ENCODE measurements at regions not wholly inside any gene's neighbourhood (a gene's known extent, or its start where the extent isn't known, plus 50 kb on each side); places are given as distances from the start of the nearest gene placed in this dataset.
"Not testable (repeated sequence)": the region's sequence is repeated elsewhere in the genome, so short reads cannot be mapped to it uniquely, and the experiment has no call there.

DNA sequence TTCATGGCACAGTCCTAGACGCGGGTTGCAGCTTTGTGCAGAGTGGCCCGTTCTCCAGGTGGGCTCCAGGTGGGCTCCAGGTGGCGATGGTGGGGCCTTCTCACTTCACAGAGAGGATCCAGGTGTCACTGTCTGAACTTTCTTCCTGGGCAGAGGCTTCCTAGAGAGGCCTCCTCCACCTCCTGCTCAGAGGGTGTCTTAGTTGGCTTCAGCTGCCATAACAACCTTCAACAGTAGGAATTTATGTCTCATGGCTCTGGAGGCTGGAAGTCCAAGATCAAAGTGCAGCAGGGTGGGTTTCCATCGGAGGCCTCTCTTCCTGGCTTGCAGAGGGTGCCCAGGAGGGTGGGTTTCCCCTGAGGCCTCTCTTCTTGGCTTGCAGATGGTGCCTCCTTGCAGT, 125.1 kb downstream of the GLRX3 start:
- no peak for DNase-seq (ENCODE audit: low spot score)

DNA sequence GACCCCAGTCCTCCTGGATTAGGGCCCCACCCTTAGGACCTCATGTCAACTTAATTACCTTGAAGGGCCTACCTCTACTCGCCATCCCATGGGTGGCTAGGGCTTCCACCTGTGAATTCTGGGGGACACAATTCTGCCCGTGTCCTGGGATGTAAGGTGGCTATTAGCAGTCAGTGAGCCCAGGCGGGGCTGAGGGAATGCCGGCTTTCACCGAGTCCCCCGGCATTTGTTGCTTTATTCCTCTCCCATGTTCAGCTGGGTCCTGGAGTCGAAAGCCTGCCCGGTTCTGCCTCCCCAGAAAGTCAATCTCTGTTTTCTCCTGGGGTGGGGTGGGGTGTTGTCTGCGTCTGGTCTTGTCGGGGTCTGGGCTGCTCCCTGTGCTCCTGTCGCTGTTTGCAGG, 125.6 kb downstream of the GLRX3 start:
- no peak for DNase-seq (ENCODE audit: low spot score)

DNA sequence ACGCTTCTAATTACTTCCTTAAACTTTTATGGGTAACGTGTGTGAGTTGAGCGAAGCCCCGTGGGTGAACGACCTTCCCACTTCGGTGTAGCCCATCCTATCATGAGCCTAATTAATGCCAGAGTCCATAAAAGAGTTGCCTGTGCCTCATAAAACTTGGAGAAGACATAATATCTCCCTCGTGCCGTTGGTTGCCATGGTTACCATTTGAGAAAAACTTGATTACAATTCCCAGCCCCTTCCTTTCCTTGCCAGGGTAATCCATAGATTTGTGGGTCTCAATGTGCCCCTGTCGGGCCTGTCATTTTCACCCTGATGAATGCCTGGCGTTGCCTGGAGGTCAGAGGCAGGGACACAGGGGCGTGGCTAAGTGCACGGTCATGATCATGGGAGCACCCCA, 127.1 kb downstream of the GLRX3 start:
- DNase-seq (ENCODE audit: low spot score) = no peak

DNA sequence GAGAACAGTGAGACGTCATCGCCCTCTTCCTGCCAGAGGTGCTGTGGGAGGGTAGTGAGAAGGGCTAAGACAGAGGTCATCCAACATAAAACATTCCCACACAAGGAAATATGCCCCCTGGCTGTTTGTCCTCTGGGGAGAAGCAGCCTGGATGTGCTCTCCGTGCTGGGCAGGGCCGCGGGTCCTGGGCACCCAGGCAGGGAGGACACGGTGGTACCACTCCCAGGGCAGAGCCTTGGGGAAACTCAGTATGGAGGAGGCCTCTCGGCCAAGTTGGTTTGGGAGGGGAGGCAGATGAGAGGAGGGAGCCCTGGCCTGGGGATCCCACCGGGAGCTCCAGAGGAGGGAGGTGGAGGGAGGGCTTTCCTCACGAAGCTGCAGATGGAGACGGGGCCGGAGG, 129.4 kb downstream of the GLRX3 start:
- DNase-seq (ENCODE audit: low spot score) = no peak

DNA sequence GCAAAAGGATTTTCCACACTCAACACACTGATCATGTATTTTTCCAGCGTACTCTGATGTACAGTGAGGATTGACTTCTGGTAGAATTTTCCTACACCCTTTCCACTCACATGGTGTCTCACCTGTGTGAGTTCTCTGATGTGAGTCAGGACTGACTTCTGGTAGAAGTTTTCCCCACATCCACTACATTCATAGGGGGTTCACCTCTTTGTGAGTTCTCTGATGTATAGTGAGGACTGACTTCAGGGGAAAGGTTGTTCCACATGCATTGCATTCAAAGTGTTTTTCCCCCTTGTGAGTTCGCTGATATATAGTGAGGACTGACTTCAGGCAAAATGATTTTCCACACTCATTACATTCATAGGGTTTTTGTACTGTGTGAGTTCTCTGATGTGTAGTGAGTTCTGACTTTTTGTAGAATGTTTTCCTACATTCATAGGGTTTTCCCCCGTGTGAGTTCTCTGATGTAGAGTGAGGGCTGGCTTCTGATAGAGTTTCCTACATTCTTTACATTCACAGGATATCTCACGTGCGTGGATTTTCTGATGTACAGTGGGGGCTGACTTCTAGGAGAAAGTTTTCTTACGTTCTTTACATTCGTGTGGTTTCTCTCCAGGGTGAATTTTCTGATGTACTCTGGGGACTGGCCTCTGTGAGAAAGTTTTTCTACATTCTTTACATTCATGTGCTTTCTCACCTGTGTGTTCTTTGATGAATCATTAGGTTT, 146.5 kb downstream of the GLRX3 start:
- DNase-seq (ENCODE audit: low spot score) = no peak

DNA sequence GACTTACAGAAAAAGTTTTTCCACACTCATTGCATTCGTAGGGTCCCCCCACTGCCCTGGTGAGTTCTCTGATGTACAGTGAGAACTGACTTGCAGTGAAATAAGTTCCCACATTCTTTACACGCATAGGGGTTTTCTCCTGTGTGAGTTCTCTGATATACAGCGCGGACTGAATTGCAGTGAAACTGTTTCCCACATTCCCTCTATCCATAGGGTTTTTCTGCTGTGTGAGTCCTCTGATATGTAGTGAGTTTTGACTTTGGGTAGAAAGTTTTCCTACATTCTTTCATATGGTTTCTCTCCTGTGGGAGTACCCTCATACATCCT, 147.0 kb downstream of the GLRX3 start:
- no peak for DNase-seq (ENCODE audit: low spot score)

DNA sequence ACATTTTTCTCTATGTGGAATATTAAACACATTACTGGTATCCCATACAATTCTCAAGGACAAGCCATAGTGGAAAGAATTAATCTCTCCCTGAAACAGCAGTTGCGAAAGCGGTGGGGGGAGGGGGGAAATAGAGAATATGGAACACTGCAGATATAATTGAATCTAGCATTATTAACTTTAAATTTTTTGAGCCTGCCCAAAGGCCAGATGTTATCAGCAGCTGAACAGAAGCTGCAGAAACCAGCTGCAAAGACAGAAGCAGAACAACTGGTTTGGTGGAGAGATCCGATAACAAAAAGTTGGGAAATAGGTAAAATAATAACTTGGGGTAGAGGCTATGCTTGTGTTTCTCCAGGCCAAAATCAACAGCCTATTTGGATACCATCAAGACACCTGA, 159.6 kb downstream of the GLRX3 start:
- not testable (repeated sequence) for DNase-seq (ENCODE audit: low spot score)

DNA sequence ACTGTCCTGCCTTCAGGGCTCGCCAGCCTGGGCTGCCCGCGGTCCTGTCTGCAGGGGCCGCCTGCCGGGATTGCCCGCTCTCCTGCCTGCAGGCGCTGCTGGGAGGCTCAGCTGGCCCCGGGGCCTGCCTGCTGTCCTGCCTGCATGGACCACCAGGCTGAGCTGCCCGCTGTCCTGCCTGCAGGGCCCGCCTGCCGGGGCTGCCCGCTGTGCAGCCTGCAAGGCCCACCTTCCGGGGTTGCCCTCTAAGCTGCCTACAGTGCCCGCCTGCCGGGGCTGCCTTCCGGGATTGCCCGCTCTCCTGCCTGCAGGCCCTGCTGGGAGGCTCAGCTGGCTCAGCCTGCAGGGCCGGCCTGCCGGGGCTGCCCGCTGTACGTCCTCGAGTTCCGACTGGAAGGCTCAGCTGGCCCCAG, 164.4 kb downstream of the GLRX3 start:
- no peak for DNase-seq (ENCODE audit: low spot score)

DNA sequence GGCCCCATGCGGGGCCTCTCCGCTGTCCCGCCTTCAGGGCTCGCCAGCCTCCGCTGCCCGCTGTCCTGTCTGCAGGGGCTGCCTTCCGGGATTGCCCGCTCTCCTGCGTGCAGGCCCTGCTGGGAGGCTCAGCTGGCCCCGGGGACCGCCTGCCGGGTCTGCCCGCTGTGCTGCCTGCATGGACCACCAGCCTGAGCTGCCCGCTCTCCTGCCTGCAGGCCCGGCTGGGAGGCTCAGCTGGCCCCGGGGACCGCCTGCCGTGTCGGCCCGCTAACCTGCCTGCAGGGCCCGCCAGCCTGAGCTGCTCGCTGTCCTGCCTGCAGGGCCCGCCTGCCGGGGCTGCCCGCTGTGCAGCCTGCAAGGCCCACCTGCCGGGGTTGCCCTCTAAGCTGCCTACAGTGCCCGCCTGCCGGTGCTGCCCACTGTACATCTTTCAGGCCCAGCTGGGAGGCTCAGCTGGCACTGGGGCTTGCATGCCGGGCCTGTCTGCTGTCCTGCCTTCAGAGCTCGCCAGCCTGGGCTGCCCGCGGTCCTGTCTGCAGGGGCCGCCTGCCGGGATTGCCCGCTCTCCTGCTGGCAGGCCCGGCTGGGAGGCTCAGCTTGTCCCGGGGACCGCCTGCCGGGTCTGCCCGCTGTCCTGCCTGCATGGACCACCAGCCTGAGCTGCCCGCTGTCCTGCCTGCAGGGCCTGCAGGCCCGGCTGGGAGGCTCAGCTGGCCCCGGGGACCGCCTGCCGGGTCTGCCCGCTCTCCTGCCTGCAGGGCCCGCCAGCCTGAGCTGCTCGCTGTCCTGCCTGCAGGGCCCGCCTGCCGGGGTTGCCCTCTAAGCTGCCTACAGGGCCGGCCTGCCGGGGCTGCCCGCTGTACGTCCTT, 165.1 kb downstream of the GLRX3 start:
- no peak for DNase-seq (ENCODE audit: low spot score)

DNA sequence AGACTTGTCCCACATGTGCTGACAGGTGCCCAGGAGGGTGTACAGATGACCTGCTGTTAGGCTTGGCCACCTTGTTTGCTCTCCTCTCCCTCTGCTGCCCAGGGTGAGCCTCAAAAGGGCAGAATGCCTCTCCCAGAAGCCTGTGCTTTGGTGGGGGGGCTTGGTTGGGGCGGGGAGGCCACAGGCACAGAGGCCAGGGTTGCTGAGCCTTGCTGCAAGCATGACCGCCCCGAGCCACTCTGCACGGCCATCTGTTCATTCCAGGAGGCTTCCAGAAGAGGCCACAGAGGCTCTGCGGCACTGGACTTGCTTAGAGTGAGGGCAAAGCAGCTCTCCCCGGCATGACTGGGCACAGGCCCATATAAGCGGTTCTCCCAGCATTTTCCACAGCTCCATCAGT, 190.8 kb downstream of the GLRX3 start:
- peak; percentile 71 for DNase-seq (ENCODE audit: low spot score)

DNA sequence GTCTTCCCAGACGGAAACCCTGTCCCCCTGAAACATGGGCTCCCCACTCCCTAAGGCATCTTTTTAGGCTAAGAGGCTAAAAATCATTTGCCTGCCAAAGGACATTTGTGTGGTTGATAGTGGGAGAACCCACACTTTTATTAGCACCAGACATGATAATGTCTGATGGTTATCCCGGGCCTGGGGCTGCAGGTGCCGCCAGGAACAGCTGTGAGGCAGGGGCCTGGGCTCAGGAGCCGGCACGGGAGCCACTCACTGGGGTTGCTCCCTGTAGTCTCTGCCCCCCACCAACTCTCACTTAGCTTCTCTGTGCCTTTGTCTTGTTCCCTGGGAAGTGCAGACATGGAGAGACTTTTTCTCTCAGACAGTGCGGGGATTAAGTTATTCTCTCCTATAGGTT, 193.6 kb downstream of the GLRX3 start:
- no peak for DNase-seq (ENCODE audit: low spot score)

DNA sequence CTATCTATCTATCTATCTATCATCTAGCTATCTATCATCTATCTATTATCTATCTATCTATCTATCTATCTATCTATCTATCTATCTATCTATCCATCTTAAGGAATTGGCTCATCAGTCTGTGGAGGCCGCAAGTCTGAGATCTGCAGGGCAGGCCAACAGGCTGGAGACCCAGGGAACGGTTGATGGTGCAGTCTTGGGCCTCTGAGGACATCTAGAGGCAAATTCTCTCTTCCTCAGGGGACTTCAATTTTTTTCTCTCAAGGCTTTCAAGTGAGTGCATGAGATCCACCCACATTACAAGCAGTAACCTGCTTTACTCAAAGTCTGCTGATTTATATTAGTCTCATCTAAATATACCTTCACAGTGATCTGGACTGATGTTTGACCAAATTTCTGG, 197.0 kb downstream of the GLRX3 start:
- DNase-seq (ENCODE audit: low spot score) = peak; percentile 18

DNA sequence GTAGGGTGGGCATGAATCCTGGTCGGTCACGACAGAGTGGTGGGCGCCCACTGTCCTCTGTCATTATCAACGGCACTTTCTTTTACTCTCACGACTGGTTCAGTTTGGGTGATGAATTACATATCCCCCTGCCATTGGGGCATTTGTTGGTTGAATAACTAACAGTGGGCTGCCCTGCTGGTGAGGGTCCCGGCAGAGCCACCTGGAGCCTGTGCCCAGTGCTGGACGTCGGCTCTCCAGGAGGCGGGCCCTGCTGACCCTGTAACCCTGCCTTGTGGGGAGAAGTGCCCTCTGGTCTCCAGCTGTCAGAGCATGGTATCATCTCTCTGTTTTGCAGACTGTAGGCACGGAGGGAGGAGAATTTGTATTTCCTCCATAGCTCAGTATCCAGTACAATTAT, 199.1 kb downstream of the GLRX3 start:
- DNase-seq (ENCODE audit: low spot score) = no peak

DNA sequence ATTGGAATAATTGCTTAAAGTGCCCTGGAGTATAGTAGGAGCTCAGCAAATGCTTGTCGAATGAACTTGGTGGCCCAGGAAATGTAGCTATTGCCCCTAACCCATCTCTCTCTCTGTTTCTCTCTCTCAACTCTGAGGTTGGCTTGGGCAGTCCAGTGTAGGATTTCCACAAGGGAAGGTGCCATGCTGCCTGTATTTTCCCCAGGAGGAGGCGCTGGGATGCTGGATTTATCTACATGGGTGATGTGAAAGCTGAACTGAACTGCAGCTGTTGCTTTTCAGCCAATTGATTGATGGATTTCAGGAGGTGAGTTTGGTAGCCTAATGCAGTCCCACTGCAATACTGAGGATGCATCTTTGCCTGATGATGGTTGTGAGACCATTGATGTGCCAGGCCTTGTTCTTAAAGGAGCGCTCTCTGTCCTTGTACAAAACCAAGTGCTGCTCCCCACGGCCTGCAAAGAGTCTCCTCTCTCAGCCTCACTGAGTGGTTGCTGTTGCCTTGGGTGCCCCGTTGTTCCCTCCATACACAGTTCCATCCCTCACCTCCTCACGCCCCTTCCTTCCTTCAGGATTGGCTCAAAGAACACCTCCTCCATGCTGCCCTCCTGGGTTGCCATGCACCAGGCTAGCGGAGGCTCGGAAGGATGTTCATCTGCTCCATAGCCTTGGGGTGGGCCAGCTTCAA, 200.6 kb downstream of the GLRX3 start:
- peak; percentile 62 for DNase-seq (ENCODE audit: low spot score)

DNA sequence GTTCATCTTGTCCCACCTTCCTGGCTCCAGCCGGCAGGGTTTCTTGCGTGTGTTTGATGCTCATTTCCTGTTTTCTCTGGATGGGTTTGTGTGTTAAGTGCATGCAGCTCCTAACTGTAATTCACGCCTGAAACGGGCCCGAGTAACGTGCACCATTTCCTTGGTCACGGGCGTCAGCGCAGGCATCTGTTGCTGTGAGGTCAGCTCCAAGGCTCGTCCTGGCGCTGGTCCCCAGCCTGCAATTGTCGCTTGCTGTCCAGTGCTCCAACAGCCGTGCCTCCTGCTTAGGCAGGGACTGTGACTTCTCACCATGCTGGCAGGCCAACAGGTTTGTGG, 201.1 kb downstream of the GLRX3 start:
- peak; percentile 87 for DNase-seq (ENCODE audit: low spot score)

DNA sequence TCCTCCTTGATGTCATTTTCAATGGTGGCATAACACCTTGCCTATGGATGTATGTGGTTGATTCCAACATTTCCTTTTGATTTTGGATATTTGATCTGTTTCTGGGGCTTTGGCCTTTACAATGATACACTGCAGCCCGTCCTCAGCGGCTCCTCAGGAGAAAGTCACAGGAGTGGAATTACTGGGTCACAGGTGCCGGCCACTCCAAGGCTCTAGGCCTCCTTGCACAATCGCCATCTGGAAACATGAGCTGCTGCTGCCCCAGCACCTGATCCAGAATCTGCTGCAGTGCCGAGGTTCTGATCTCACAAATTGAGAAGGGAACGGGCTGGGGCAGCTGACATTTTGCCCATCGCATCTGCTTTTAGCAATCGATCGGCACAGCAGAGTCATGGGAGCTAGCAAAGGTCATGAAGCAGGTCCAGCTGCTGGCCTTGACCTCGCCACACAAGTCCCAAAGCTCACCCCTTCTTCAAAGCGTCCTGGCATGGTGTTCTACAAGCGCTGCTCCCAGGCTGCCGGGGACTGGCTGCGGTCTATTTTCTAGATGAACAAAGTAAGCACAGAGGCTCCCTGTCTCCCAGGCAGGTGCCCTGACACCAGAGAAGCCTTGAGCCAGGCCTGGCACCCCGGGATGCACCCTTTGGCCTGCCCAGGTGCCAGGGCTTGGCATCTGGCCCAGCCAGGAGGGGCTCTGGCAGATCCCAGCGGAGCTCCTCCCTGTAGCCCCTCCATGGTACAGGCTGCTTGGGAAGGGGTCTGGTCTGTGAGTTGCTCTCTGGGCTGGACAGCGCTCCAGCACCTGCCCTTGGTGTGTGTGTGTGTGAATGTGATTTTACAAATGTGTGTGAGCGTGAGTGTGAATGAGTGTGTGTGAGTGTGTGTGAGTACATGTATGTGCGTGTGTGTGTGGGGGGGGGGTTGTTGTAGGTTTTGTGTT, 201.8 kb downstream of the GLRX3 start:
- DNase-seq (ENCODE audit: low spot score) = peak; percentile 79

DNA sequence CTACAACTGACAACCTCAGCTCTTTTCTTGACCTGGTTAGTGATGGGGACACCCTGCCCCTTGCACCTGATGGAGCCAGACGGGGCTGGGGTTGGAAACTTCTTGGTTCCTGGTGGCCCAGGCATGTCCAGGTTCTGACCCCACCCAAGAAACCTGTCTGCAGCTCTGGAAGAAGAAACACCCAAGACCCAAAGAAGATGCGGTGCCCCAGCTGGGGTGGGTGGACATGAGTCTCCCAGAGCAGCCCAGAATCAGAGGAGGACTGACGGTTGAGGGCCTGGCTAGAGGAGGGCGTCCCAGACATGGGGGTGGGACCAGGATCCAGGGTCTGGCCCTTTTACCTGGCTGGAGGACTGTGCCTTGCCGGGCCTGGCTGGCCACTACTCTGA, 202.4 kb downstream of the GLRX3 start:
- DNase-seq (ENCODE audit: low spot score) = peak; percentile 57

DNA sequence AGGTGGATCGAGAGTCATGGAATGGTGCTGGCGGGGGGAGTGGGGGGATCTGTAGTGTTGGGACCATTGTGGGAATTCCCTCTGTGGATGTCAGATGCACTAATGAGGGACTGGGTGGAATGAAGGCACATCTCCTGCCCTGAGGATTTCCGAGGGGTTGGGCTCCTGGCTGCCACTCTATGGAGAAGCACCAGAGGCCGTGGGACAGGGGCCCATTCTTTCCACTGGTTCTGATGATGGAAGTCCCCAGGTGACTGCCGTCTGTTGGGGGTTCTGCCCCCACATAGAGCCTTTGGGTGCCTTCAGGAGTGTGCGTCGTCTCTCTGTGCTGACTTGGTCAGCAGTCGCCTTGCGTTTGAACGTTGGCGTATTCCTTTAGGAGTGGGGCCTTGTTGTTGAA, 202.9 kb downstream of the GLRX3 start:
- peak; percentile 55 for DNase-seq (ENCODE audit: low spot score)

DNA sequence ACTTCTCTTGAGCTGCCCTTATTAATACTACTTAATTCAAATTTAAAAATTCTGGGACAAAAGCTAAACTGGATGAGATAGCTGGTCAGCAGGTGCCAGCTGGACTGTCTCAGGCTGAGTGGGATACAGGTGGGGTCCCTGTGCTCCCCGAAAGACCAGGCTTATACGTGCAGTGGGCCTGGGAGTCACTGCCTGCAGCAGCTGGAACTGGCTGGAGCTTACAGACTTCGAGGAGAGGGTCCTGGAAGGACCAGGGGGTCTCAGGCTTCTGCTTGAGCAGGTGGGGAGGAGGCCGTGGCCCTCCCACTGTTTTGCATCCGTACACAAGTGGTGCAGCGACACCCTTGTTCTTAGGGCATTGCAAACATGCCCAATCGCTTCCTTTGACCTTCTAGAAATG, 203.7 kb downstream of the GLRX3 start:
- DNase-seq (ENCODE audit: low spot score) = no peak

DNA sequence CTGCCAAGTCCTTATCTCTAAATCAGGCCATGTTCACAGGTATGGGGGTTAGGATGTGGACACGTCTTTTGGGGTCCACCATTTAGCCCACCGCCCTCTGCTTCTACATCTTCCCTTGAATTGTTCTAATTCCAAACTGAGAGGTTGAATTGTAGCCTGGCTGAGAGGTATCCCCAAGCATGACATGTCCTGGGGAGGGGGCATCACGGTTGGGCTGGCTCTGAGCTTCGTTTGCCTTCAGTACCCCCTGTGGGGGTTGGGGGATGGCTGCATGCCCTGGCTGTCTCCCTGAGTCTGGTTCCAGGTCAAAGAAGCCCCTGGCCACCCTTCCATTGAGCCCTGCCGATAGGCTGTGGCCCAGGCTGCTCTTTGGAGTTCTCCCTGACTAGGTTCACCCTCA, 204.6 kb downstream of the GLRX3 start:
- DNase-seq (ENCODE audit: low spot score) = peak; percentile 45

DNA sequence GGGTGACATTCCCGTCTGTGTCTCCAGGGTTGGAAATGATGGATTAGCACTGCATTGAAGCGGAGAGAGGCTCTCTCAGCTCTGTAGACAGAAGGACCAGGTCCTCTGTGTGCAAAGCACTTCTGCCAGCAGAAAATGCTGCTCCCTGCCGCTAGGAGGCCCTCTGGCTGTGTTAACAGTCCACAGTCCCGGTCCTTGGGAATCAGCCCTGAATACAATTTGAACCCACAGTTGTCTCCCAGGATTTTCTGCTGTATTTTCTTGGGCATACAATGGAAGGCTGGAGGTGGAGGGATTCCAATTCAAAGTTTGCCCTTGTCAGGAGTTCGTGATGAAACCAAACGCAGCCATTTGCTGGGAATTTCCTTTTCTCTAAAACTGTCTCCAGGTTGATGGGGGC, 205.2 kb downstream of the GLRX3 start:
- peak; percentile 39 for DNase-seq (ENCODE audit: low spot score)

All from mesenteric fat pad (tissue), 1 donor.